Coronary artery (tissue), 2 donors: ENCODE measurements at regions not wholly inside any gene's neighbourhood (a gene's known extent, or its start where the extent isn't known, plus 50 kb on each side); places are given as distances from the start of the nearest gene placed in this dataset.

Experiments
- DNase-seq: peaks from one replicate; pipeline ENCODE4 v3.0.0-alpha.2; 2017; ENCODE audit warnings: low spot score
- H3K27ac ChIP-seq, 2 donors: fragments of 200-600 bp; sonication (generic); one replicate each; pipeline ENCODE4 v1.5.1; 2016 to 2019
- H3K4me3 ChIP-seq: fragments of 200-600 bp; sonication (generic); 2 replicates; pipeline ENCODE4 v1.5.1; 2016; ENCODE audit warnings: mild to moderate bottlenecking, moderate library complexity
- CTCF ChIP-seq: fragments of 200-600 bp; sonication (generic); IDR thresholded peaks from one replicate; pipeline ENCODE4 v1.5.1; 2019; ENCODE audit warnings: antibody characterized with exemption

GRCh38 chr2:125560855-125561254 lies 1095.1 kb upstream of the GYPC start:
- H3K27ac ChIP-seq, result no peak overlapping the region
- no peak for TF ChIP-seq CTCF
- H3K4me3 ChIP-seq, result no peak overlapping the region
- no peak for DNase-seq

- Histone ChIP-seq H3K27ac (no peak overlapping the region), H3K4me3 (no peak overlapping the region)
- TF ChIP-seq CTCF, result no peak
- no peak for DNase-seq
Observed at GRCh38 chr2:125561302-125561701, 1094.7 kb upstream of the GYPC start.

GRCh38 chr2:125562924-125563323 lies 1093.0 kb upstream of the GYPC start:
- Histone ChIP-seq H3K4me3 (no peak overlapping the region), H3K27ac (no peak overlapping the region)
- DNase-seq, result no peak
- no peak for TF ChIP-seq CTCF

GRCh38 chr2:125564471-125564870 lies 1091.5 kb upstream of the GYPC start:
- no peak for DNase-seq
- Histone ChIP-seq H3K27ac (no peak overlapping the region), H3K4me3 (no peak overlapping the region)
- TF ChIP-seq CTCF, result no peak

- Histone ChIP-seq H3K27ac (no peak overlapping the region), H3K4me3 (no peak overlapping the region)
- no peak for DNase-seq
- TF ChIP-seq CTCF, result no peak
Observed at GRCh38 chr2:125566422-125566821, 1089.5 kb upstream of the GYPC start.

GRCh38 chr2:125567100-125567499 lies 1088.9 kb upstream of the GYPC start:
- DNase-seq, result no peak
- H3K4me3 ChIP-seq, result no peak overlapping the region
- TF ChIP-seq CTCF, result no peak
- H3K27ac ChIP-seq, result no peak overlapping the region

- Histone ChIP-seq H3K27ac (no peak overlapping the region), H3K4me3 (no peak overlapping the region)
- no peak for TF ChIP-seq CTCF
- DNase-seq, result no peak
Observed at GRCh38 chr2:125572660-125573059, 1083.3 kb upstream of the GYPC start.
